ENCODE measurements at regions not wholly inside any gene's neighbourhood (a gene's known extent, or its start where the extent isn't known, plus 50 kb on each side); places are given as distances from the start of the nearest gene placed in this dataset.

DNA sequence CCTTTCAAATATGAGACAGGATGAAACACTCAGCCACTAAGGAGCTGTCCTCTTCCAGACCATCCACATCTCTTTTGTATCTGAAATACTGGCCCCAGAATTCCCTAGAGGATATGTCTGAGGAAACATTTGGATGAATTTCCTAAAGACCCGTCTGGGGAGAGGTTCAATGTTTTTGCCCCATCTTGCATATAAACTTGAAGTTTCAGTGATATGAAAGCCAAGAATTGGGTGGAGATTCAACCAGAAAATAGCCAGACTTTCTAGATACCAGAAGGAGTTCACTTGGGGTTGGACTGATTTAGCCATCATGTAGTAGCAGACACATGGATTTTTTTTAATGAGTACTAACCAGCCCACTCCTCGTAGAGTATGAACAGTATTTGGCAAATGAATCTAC is 182.0 kb downstream of the PLPP3 start:
- TF ChIP-seq, protein P1, sequence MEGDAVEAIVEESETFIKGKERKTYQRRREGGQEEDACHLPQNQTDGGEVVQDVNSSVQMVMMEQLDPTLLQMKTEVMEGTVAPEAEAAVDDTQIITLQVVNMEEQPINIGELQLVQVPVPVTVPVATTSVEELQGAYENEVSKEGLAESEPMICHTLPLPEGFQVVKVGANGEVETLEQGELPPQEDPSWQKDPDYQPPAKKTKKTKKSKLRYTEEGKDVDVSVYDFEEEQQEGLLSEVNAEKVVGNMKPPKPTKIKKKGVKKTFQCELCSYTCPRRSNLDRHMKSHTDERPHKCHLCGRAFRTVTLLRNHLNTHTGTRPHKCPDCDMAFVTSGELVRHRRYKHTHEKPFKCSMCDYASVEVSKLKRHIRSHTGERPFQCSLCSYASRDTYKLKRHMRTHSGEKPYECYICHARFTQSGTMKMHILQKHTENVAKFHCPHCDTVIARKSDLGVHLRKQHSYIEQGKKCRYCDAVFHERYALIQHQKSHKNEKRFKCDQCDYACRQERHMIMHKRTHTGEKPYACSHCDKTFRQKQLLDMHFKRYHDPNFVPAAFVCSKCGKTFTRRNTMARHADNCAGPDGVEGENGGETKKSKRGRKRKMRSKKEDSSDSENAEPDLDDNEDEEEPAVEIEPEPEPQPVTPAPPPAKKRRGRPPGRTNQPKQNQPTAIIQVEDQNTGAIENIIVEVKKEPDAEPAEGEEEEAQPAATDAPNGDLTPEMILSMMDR (conservative IDR thresholded peaks at IDR 0.05) = no peak
- TF ChIP-seq EZH2 (IDR thresholded peaks at IDR 0.05; ENCODE audit: low read depth) = no peak
